ENCODE measurements at regions not wholly inside any gene's neighbourhood (a gene's known extent, or its start where the extent isn't known, plus 50 kb on each side); places are given as distances from the start of the nearest gene placed in this dataset.

GRCh38 chr6:138682704-138683527, 90.7 kb upstream of the CCDC28A start:
- TF ChIP-seq CTCF (IDR thresholded peaks at IDR 0.05; ENCODE audit: unreplicated experiment) = no peak
- no peak for DNase-seq (ENCODE audit: low spot score, unreplicated experiment)
- H3K36me3 Mint-ChIP-seq (ENCODE audit: insufficient read depth) = no peaks in the 10 kb centered on the region
- H3K9me3 Mint-ChIP-seq (ENCODE audit: low read depth) = no peaks in the 10 kb centered on the region
- H3K27me3 Mint-ChIP-seq = no peaks in the 10 kb centered on the region
- peaks cover 2% of the 10 kb centered on the region for H3K4me1 Mint-ChIP-seq (ENCODE audit: low read depth)
- H3K4me3 Mint-ChIP-seq (ENCODE audit: low read depth) = no peak overlapping the region
- no peak overlapping the region for H3K27ac Mint-ChIP-seq

GRCh38 chr6:138685257-138685656, 88.3 kb upstream of the CCDC28A start:
- no peak for TF ChIP-seq CTCF (IDR thresholded peaks at IDR 0.05; ENCODE audit: unreplicated experiment)
- no peak overlapping the region for H3K27ac Mint-ChIP-seq
- no peak for DNase-seq (ENCODE audit: low spot score, unreplicated experiment)

GRCh38 chr6:138685781-138686180, 87.8 kb upstream of the CCDC28A start:
- no peak for TF ChIP-seq CTCF (IDR thresholded peaks at IDR 0.05; ENCODE audit: unreplicated experiment)
- DNase-seq (ENCODE audit: low spot score, unreplicated experiment) = no peak
- no peaks in the 10 kb centered on the region for H3K4me1 Mint-ChIP-seq (ENCODE audit: low read depth)

More at GRCh38 chr6:138685257-138685656, 88.3 kb upstream of the CCDC28A start:
- Mint-ChIP-seq H3K4me3 (ENCODE audit: low read depth) (no peak overlapping the region), H3K4me1 (ENCODE audit: low read depth) (no peaks in the 10 kb centered on the region), H3K36me3 (ENCODE audit: insufficient read depth) (no peaks in the 10 kb centered on the region), H3K27me3 (no peaks in the 10 kb centered on the region), H3K9me3 (ENCODE audit: low read depth) (no peaks in the 10 kb centered on the region)

DNA sequence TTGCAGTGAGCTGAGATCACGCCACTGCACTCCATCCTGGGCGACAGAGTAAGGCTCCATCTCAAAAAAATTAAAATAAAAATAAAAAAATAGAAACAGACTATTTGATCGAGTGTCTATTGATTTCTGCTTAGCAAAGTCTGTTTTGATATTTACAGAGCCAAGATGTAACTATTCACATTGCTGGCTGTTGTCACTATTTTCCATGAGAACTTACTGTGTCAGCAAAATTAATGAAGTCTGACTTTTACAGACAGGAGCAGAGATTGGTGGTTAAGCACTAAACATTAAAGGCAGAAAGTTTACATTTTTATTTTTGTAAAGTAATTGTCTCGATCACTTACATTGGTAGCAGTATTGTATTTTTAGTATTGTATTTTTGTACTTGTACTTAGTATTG, 85.0 kb upstream of the CCDC28A start:
- no peak for TF ChIP-seq CTCF (IDR thresholded peaks at IDR 0.05; ENCODE audit: unreplicated experiment)
- peaks cover 8% of the 10 kb centered on the region for H3K4me1 Mint-ChIP-seq (ENCODE audit: low read depth)
- H3K27me3 Mint-ChIP-seq = no peaks in the 10 kb centered on the region
- H3K4me3 Mint-ChIP-seq (ENCODE audit: low read depth) = no peak overlapping the region
- no peak overlapping the region for H3K27ac Mint-ChIP-seq
- H3K9me3 Mint-ChIP-seq (ENCODE audit: low read depth) = no peaks in the 10 kb centered on the region
- H3K36me3 Mint-ChIP-seq (ENCODE audit: insufficient read depth) = no peaks in the 10 kb centered on the region
- DNase-seq (ENCODE audit: low spot score, unreplicated experiment) = no peak

More at GRCh38 chr6:138685781-138686180, 87.8 kb upstream of the CCDC28A start:
- H3K36me3 Mint-ChIP-seq (ENCODE audit: insufficient read depth) = no peaks in the 10 kb centered on the region
- no peak overlapping the region for H3K27ac Mint-ChIP-seq
- no peaks in the 10 kb centered on the region for H3K27me3 Mint-ChIP-seq
- H3K4me3 Mint-ChIP-seq (ENCODE audit: low read depth) = no peak overlapping the region
- H3K9me3 Mint-ChIP-seq (ENCODE audit: low read depth) = no peaks in the 10 kb centered on the region

- Mint-ChIP-seq H3K27ac (no peak overlapping the region), H3K27me3 (no peaks in the 10 kb centered on the region), H3K36me3 (ENCODE audit: insufficient read depth) (no peaks in the 10 kb centered on the region), H3K4me3 (ENCODE audit: low read depth) (no peak overlapping the region), H3K9me3 (ENCODE audit: low read depth) (no peaks in the 10 kb centered on the region), H3K4me1 (ENCODE audit: low read depth) (peaks cover 8% of the 10 kb centered on the region)
- TF ChIP-seq CTCF (IDR thresholded peaks at IDR 0.05; ENCODE audit: unreplicated experiment) = no peak
- DNase-seq (ENCODE audit: low spot score, unreplicated experiment) = no peak
These were observed 83.7 kb upstream of the CCDC28A start for GRCh38 chr6:138689849-138690248.
